ENCODE measurements at regions not wholly inside any gene's neighbourhood (a gene's known extent, or its start where the extent isn't known, plus 50 kb on each side); places are given as distances from the start of the nearest gene placed in this dataset.

DNA sequence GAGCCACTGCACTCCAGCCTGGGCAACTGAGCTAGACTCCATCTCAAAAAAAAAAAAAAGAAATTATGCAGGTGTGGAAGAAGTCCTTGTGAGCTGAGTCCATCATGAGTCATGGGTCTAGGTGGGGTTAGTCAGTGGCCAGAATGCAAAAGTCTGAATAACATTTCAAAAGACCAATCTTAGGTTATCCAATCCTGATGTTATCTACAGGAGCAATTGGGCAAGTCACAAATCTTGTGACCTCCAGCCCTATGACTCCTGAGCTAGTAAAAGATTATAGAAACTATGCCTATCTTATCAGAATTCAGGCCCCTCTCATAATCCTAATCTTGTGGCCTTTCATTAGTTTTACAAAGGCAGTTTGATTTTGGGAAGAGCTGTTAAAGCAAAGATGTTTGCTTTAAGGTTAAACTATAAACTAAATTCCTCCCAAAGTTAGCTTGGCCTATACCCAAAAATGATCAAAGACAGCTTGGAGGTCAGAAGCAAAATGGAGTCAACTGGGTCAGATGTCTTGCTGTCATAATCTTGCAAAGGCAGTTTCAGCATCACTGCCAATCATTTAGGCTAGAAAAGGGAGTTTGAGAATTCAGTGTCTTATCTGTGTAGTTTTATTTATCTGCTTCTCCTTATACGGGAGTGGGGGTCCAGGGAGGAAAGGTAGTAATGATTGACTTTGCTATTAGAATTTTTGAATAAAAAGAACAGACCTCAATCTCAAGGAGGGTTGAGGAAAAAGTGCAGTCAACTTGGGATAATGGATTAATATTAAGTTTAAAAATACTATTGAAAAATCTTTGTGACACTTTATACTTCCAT, 71.2 kb upstream of the TRIM24 start:
- TF ChIP-seq EZH2 (IDR thresholded peaks at IDR 0.05; ENCODE audit: borderline replicate concordance, insufficient read depth, low read depth, low read length, poor library complexity, severe bottlenecking), result no peak
- TF ChIP-seq, protein P1, sequence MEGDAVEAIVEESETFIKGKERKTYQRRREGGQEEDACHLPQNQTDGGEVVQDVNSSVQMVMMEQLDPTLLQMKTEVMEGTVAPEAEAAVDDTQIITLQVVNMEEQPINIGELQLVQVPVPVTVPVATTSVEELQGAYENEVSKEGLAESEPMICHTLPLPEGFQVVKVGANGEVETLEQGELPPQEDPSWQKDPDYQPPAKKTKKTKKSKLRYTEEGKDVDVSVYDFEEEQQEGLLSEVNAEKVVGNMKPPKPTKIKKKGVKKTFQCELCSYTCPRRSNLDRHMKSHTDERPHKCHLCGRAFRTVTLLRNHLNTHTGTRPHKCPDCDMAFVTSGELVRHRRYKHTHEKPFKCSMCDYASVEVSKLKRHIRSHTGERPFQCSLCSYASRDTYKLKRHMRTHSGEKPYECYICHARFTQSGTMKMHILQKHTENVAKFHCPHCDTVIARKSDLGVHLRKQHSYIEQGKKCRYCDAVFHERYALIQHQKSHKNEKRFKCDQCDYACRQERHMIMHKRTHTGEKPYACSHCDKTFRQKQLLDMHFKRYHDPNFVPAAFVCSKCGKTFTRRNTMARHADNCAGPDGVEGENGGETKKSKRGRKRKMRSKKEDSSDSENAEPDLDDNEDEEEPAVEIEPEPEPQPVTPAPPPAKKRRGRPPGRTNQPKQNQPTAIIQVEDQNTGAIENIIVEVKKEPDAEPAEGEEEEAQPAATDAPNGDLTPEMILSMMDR (IDR thresholded peaks at IDR 0.05), result no peak
- Mint-ChIP-seq H3K27me3 (no peaks in the 10 kb centered on the region), H3K4me3 (no peak overlapping the region), H3K9me3 (ENCODE audit: insufficient read depth) (peaks cover 3% of the 10 kb centered on the region), H3K4me1 (no peaks in the 10 kb centered on the region), H3K27ac (no peak overlapping the region)
- no peaks in the 10 kb centered on the region for H4K20me1 ChIP-seq (ENCODE audit: control insufficient read depth, insufficient read depth, low read length, poor library complexity, severe bottlenecking)
- no peaks in the 10 kb centered on the region for H3K36me3 ChIP-seq (replicated peaks in 1 of 2; ENCODE audit: control extremely low read depth in 1 of 2, control insufficient read depth in 1 of 2, extremely low read depth in 1 of 2, insufficient read depth in 2 of 2, low read length in 1 of 2)
- no peak overlapping the region for H3K27ac ChIP-seq (ENCODE audit: low read length in 2 of 2)
- no peak overlapping the region for H3K9ac ChIP-seq (ENCODE audit: low read length)
- ChIA-PET CTCF (no interaction called here), POLR2A (no interaction called here)
- WGBS (ENCODE audit: insufficient coverage), result no CpG with 5 or more reads among the region's 1 CpG
- DNase-seq (no peak), ATAC-seq (ENCODE audit: low read depth) (no peak)
- peaks cover 0 to 7% (median 0%) of the 10 kb centered on the region in 3 donors for H3K9me3 ChIP-seq (ENCODE audit: control extremely low read depth in 1 of 3, control insufficient read depth in 2 of 3, insufficient read depth in 1 of 3, low read length in 2 of 3)
- H3K4me3 ChIP-seq (ENCODE audit: control extremely low read depth in 1 of 5, extremely low read depth in 1 of 5, insufficient read depth in 1 of 5, low read depth in 2 of 5, low read length in 4 of 5), result no peak overlapping the region
- intact Hi-C loops (cut with micrococcal nuclease), result no loop called here
- H3K27me3 ChIP-seq (replicated peaks in 1 of 4; ENCODE audit: control extremely low read depth in 1 of 4, control insufficient read depth in 3 of 4, insufficient read depth in 4 of 4, low read length in 3 of 4), result no peaks in the 10 kb centered on the region
- H3K4me1 ChIP-seq (ENCODE audit: control insufficient read depth in 2 of 2, insufficient read depth in 2 of 2, low read length in 2 of 2), result no peaks in the 10 kb centered on the region
- no peak overlapping the region for H2AFZ ChIP-seq (ENCODE audit: insufficient read depth, low read depth, low read length, poor library complexity, severe bottlenecking)
- no peak overlapping the region for H3K4me2 ChIP-seq (replicated peaks; ENCODE audit: low read depth, low read length, poor library complexity, severe bottlenecking)
- no peaks in the 10 kb centered on the region for H3K79me2 ChIP-seq (ENCODE audit: control insufficient read depth, insufficient read depth, low read length)

DNA sequence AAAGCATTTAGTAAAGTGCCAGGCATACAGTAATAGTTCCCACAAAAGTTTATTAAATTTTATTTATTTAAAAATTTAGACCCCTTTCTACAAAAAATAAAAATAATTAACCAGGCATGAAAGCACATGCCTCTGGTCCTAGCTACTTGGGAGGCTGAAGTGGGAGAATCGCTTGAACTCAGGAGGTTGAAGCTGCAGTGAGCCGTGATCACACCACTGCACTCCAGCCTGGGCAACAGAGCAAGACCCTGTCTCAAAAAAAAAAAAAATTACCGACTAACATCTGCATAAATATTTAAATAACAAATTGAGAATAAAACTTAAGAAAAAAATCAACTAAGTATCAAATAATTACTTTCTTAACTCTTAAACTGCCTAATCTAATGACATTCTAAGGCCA, 64.3 kb upstream of the TRIM24 start:
- Histone ChIP-seq H3K27ac (ENCODE audit: low read length in 2 of 2) (no peak overlapping the region), H3K9ac (ENCODE audit: low read length) (no peak overlapping the region), H3K4me2 (replicated peaks; ENCODE audit: low read depth, low read length, poor library complexity, severe bottlenecking) (no peak overlapping the region), H3K79me2 (ENCODE audit: control insufficient read depth, insufficient read depth, low read length) (no peaks in the 10 kb centered on the region), H3K36me3 (replicated peaks in 1 of 2; ENCODE audit: control extremely low read depth in 1 of 2, control insufficient read depth in 1 of 2, extremely low read depth in 1 of 2, insufficient read depth in 2 of 2, low read length in 1 of 2) (no peaks in the 10 kb centered on the region), H3K4me1 (ENCODE audit: control insufficient read depth in 2 of 2, insufficient read depth in 2 of 2, low read length in 2 of 2) (no peaks in the 10 kb centered on the region), H3K9me3 (ENCODE audit: control extremely low read depth in 1 of 3, control insufficient read depth in 2 of 3, insufficient read depth in 1 of 3, low read length in 2 of 3) (peaks cover 0 to 3% (median 0%) of the 10 kb centered on the region in 3 donors), H3K4me3 (ENCODE audit: control extremely low read depth in 1 of 5, extremely low read depth in 1 of 5, insufficient read depth in 1 of 5, low read depth in 2 of 5, low read length in 4 of 5) (no peak overlapping the region), H3K27me3 (replicated peaks in 1 of 4; ENCODE audit: control extremely low read depth in 1 of 4, control insufficient read depth in 3 of 4, insufficient read depth in 4 of 4, low read length in 3 of 4) (peaks cover 0 to 2% (median 0%) of the 10 kb centered on the region in 4 experiments), H2AFZ (ENCODE audit: insufficient read depth, low read depth, low read length, poor library complexity, severe bottlenecking) (no peak overlapping the region), H4K20me1 (ENCODE audit: control insufficient read depth, insufficient read depth, low read length, poor library complexity, severe bottlenecking) (no peaks in the 10 kb centered on the region)
- DNase-seq (no peak), ATAC-seq (ENCODE audit: low read depth) (no peak)
- Mint-ChIP-seq H3K27ac (no peak overlapping the region), H3K4me1 (no peaks in the 10 kb centered on the region), H3K9me3 (ENCODE audit: insufficient read depth) (no peaks in the 10 kb centered on the region), H3K4me3 (no peak overlapping the region), H3K27me3 (no peaks in the 10 kb centered on the region)
- ChIA-PET CTCF (no interaction called here), POLR2A (no interaction called here)
- TF ChIP-seq, protein P1 (IDR thresholded peaks at IDR 0.05), result no peak
- TF ChIP-seq EZH2 (IDR thresholded peaks at IDR 0.05; ENCODE audit: borderline replicate concordance, insufficient read depth, low read depth, low read length, poor library complexity, severe bottlenecking), result no peak
- intact Hi-C loops (cut with micrococcal nuclease), result no loop called here
- no CpG with 5 or more reads among the region's 3 CpGs for WGBS (ENCODE audit: insufficient coverage)
